SK-N-SH (cell line): ENCODE measurements at regions not wholly inside any gene's neighbourhood (a gene's known extent, or its start where the extent isn't known, plus 50 kb on each side); places are given as distances from the start of the nearest gene placed in this dataset.

Experiments used
- CTCF ChIA-PET: fragments of 300-600, 350-600 bp; formaldehyde crosslinking; extraction: SDS; loops from one replicate; lab custom pipeline; 2021; lab: Yijun Ruan, JAX
- POLR2A ChIA-PET: fragments of 350-600 bp; sonication (Branson Sonifier 250); formaldehyde crosslinking; extraction: SDS; loops from one replicate; lab custom pipeline; 2020; ENCODE audit warnings: antibody characterized with exemption, inconsistent platforms; lab: Yijun Ruan, JAX
- DNase-seq: peaks from one replicate; pipeline ENCODE4 v3.0.0; 2012
- H2AFZ ChIP-seq: fragments of 200-600 bp; sonication (generic); 2 replicates; pipeline ENCODE4 v1.8.1; 2016; ENCODE audit warnings: antibody characterized with exemption, mild to moderate bottlenecking, low read depth
- H3F3A ChIP-seq: fragments of 200-600 bp; sonication (generic); replicated peaks from 2 replicates; pipeline ENCODE3; 2016; ENCODE audit warnings: antibody characterized with exemption, mild to moderate bottlenecking; ENCODE audit not compliant: insufficient read depth
- H3K27ac ChIP-seq, 2 experiments: fragments of 200-500 bp in 1 of 2; fragments of 200-600 bp in 1 of 2; sonication (Bioruptor generic) in 1 of 2; sonication (generic), shearing (Covaris generic) in 1 of 2; 2 replicates each; pipeline versions ENCODE4 v1.5.1 to v1.6.1; 2014 to 2016; ENCODE audit warnings: low read depth in 2 of 2, inconsistent platforms in 1 of 2, low read length in 1 of 2, mild to moderate bottlenecking in 1 of 2, mixed read lengths in 1 of 2
- H3K27me3 ChIP-seq: fragments of 200-600 bp; sonication (generic), shearing (Covaris generic); 2 replicates; pipeline ENCODE4 v1.6.1; 2016; ENCODE audit warnings: mixed run types; ENCODE audit not compliant: insufficient read depth
- H3K36me3 ChIP-seq, 2 experiments: fragments of 200-500 bp in 1 of 2; fragments of 200-600 bp in 1 of 2; sonication (Bioruptor generic) in 1 of 2; sonication (generic) in 1 of 2; replicated peaks in 1 of 2; 2 replicates each; pipeline versions ENCODE3 to v1.5.1; 2014 to 2016; ENCODE audit warnings: low read length in 1 of 2, mild to moderate bottlenecking in 1 of 2; ENCODE audit not compliant: insufficient read depth in 2 of 2, control insufficient read depth in 1 of 2
- H3K4me1 ChIP-seq, 2 experiments: fragments of 200-500 bp in 1 of 2; fragments of 200-600 bp in 1 of 2; sonication (Bioruptor generic) in 1 of 2; sonication (generic), shearing (Covaris generic) in 1 of 2; 2 replicates each; pipeline versions ENCODE4 v1.5.1 to v1.6.1; 2014 to 2016; ENCODE audit warnings: low read depth in 1 of 2, low read length in 1 of 2, mixed run types in 1 of 2; ENCODE audit not compliant: insufficient read depth in 2 of 2, control insufficient read depth in 1 of 2
- H3K4me2 ChIP-seq: fragments of 200-600 bp; sonication (generic), shearing (Covaris generic); 2 replicates; pipeline ENCODE4 v1.6.1; 2017; ENCODE audit warnings: mixed run types
- H3K4me3 ChIP-seq, 2 experiments: fragments of 200-500 bp in 1 of 2; fragments of 200-600 bp in 1 of 2; sonication (Bioruptor generic) in 1 of 2; sonication (generic), shearing (Covaris generic) in 1 of 2; 2 replicates each; pipeline versions ENCODE4 v1.5.1 to v1.8.1; 2014 to 2016; ENCODE audit warnings: low read depth in 2 of 2, inconsistent platforms in 1 of 2, low read length in 1 of 2, mild to moderate bottlenecking in 1 of 2, mixed read lengths in 1 of 2, moderate library complexity in 1 of 2
- H3K79me2 ChIP-seq: fragments of 200-600 bp; sonication (generic); 2 replicates; pipeline ENCODE4 v1.8.1; 2017; ENCODE audit warnings: mild to moderate bottlenecking; ENCODE audit not compliant: insufficient read depth
- H3K9ac ChIP-seq: fragments of 200-600 bp; sonication (generic); 2 replicates; pipeline ENCODE4 v1.6.1; 2017; ENCODE audit warnings: mixed run types
- H3K9me2 ChIP-seq: fragments of 200-600 bp; sonication (generic); 2 replicates; pipeline ENCODE4 v1.6.1; 2017; ENCODE audit warnings: mixed run types
- H3K9me3 ChIP-seq: fragments of 200-600 bp; sonication (generic); 2 replicates; pipeline ENCODE4 v1.6.1; 2017; ENCODE audit warnings: mixed run types, mild to moderate bottlenecking, moderate library complexity
- H4K20me1 ChIP-seq: fragments of 200-600 bp; sonication (generic); 2 replicates; pipeline ENCODE4 v1.6.1; 2017; ENCODE audit warnings: mild to moderate bottlenecking, mixed run types; ENCODE audit not compliant: insufficient read depth
- CHD2 ChIP-seq: fragments of 150-350 bp; IDR thresholded peaks from 2 replicates; pipeline ENCODE4 v1.6.1; 2018; ENCODE audit warnings: low read length; ENCODE audit not compliant: partially characterized antibody
- EZH2phosphoT487 ChIP-seq: fragments of 200-600 bp; sonication (generic); IDR thresholded peaks from 2 replicates; pipeline ENCODE4 v1.6.1; 2017; ENCODE audit warnings: low read depth, mixed run types, mild to moderate bottlenecking, antibody characterized with exemption, moderate library complexity, borderline replicate concordance
- FOSL2 ChIP-seq: IDR thresholded peaks from 2 replicates; pipeline ENCODE4 v1.4.0; 2012; ENCODE audit warnings: low read depth, mild to moderate bottlenecking, moderate library complexity, borderline replicate concordance
- FOXJ3 ChIP-seq: sonication (generic); formaldehyde crosslinking; IDR thresholded peaks from 2 replicates; pipeline ENCODE4 v1.5.1; 2020; ENCODE audit warnings: mild to moderate bottlenecking, missing genetic modification reagents
- FOXM1 ChIP-seq: IDR thresholded peaks from 2 replicates; pipeline ENCODE4 v1.4.0; 2012; ENCODE audit warnings: low read depth, mild to moderate bottlenecking
- JUND ChIP-seq: IDR thresholded peaks from 2 replicates; pipeline ENCODE4 v1.4.0; 2012
- MEF2A ChIP-seq: IDR thresholded peaks from 2 replicates; pipeline ENCODE4 v1.4.0; 2012; ENCODE audit warnings: low read depth, borderline replicate concordance
- MXI1 ChIP-seq: IDR thresholded peaks from 2 replicates; pipeline ENCODE4 v1.6.1; 2012; ENCODE audit warnings: mild to moderate bottlenecking, low read depth, low read length, improper control_type of control experiment
- NRF1 ChIP-seq: IDR thresholded peaks from 2 replicates; pipeline ENCODE4 v1.6.1; 2012; ENCODE audit warnings: low read depth, mild to moderate bottlenecking, low read length
- POLR2AphosphoS5 ChIP-seq: IDR thresholded peaks from 2 replicates; pipeline ENCODE4 v1.6.1; 2012; ENCODE audit warnings: low read depth, low read length
- RCOR1 ChIP-seq: fragments of 150-350 bp; IDR thresholded peaks from 2 replicates; pipeline ENCODE4 v1.6.1; 2017; ENCODE audit warnings: antibody characterized with exemption, low read length
- RFX5 ChIP-seq: IDR thresholded peaks from 2 replicates; pipeline ENCODE4 v1.6.1; 2012; ENCODE audit warnings: mild to moderate bottlenecking, improper control_type of control experiment, low read length
- TAF1 ChIP-seq: IDR thresholded peaks from 2 replicates; pipeline ENCODE4 v1.6.1; 2012; ENCODE audit warnings: low read depth, mild to moderate bottlenecking, low read length, moderate library complexity, borderline replicate concordance
- TCF12 ChIP-seq: IDR thresholded peaks from 2 replicates; pipeline ENCODE4 v1.4.0; 2012
- WGBS: methylation state at CpG from one replicate; pipeline ENCODE4 v1.1.6; 2017; ENCODE audit warnings: low lambda C conversion rate; 5-methylcytosine and 5-hydroxymethylcytosine counted together
- TF ChIP-seq, protein P1 (sequence below): fragments of 200-600 bp; sonication (generic); IDR thresholded peaks from 2 replicates; pipeline ENCODE4 v1.6.1; 2017; ENCODE audit warnings: antibody characterized with exemption, mild to moderate bottlenecking, moderate library complexity
- TF ChIP-seq, protein P2 (sequence below): IDR thresholded peaks from 2 replicates; pipeline ENCODE4 v1.4.0; 2012; ENCODE audit warnings: low read depth, borderline replicate concordance
- TF ChIP-seq, protein P3 (sequence below): IDR thresholded peaks from 2 replicates; pipeline ENCODE4; 2012
- TF ChIP-seq, protein P4 (sequence below): fragments of 150-350 bp; IDR thresholded peaks from 2 replicates; pipeline ENCODE4 v1.6.1; 2016; ENCODE audit warnings: mild to moderate bottlenecking, low read depth, low read length

DNA sequence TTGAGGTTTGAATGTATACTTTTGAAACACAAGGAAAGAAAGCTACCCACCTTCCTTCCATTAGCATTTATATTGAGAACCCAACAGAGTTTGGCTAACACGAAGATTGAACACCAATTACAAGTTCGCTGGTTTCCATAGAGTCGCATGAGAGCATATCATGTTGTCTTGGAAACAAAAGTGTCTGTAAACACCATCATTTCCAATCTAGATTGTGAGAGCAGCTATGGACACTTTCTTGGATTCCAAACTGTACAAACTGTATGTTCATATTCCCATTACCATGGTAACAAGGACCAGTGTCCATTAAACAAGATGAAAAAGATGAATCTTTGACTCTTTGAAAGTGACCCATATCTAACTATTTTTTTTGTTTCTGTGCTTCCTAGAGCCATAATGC, 529.9 kb upstream of the ROBO1 start:
- TF ChIP-seq CHD2 = no peak
- no peak for TF ChIP-seq JUND
- TF ChIP-seq FOSL2 = no peak
- TF ChIP-seq, protein P1, sequence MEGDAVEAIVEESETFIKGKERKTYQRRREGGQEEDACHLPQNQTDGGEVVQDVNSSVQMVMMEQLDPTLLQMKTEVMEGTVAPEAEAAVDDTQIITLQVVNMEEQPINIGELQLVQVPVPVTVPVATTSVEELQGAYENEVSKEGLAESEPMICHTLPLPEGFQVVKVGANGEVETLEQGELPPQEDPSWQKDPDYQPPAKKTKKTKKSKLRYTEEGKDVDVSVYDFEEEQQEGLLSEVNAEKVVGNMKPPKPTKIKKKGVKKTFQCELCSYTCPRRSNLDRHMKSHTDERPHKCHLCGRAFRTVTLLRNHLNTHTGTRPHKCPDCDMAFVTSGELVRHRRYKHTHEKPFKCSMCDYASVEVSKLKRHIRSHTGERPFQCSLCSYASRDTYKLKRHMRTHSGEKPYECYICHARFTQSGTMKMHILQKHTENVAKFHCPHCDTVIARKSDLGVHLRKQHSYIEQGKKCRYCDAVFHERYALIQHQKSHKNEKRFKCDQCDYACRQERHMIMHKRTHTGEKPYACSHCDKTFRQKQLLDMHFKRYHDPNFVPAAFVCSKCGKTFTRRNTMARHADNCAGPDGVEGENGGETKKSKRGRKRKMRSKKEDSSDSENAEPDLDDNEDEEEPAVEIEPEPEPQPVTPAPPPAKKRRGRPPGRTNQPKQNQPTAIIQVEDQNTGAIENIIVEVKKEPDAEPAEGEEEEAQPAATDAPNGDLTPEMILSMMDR = no peak
- no peak for TF ChIP-seq FOXM1
- TF ChIP-seq MXI1 = no peak
- no peak for TF ChIP-seq EZH2phosphoT487
- no peak for TF ChIP-seq NRF1
- TF ChIP-seq, protein P2, sequence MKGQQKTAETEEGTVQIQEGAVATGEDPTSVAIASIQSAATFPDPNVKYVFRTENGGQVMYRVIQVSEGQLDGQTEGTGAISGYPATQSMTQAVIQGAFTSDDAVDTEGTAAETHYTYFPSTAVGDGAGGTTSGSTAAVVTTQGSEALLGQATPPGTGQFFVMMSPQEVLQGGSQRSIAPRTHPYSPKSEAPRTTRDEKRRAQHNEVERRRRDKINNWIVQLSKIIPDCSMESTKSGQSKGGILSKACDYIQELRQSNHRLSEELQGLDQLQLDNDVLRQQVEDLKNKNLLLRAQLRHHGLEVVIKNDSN = no peak
- TF ChIP-seq TAF1 = no peak
- Histone ChIP-seq H3K9ac (no peak overlapping the region), H4K20me1 (no peaks in the 10 kb centered on the region), H3K4me3 (no peak overlapping the region), H3F3A (no peaks in the 10 kb centered on the region), H3K9me3 (no peaks in the 10 kb centered on the region), H3K27me3 (no peaks in the 10 kb centered on the region), H3K4me1 (no peaks in the 10 kb centered on the region), H3K27ac (no peak overlapping the region), H3K36me3 (no peaks in the 10 kb centered on the region), H2AFZ (no peak overlapping the region), H3K9me2 (no peaks in the 10 kb centered on the region), H3K4me2 (no peak overlapping the region), H3K79me2 (no peaks in the 10 kb centered on the region)
- DNase-seq = no peak
- ChIA-PET CTCF (no interaction called here), POLR2A (no interaction called here)
- 66% methylated on average over 3 of the region's 3 CpGs for WGBS

DNA sequence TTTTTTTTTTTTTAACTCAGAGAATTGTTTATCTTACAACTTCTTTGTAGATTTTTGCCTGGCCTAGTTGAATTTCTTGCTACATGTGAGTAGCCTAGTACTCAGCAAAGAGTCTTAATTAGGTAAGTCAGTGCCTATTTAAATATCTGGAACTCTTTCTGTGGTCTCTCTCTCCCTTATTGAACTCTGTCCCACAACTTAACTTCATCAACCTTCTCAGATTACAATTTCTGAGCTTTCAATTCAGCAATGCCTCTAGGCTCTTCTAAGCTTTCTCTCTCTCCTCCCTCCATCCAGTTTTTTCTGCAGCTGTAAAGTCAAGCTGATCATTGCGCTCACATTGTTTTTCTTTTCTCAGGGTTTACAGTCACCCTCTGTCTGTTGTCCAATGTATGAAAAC, 517.6 kb upstream of the ROBO1 start:
- no peak overlapping the region for H2AFZ ChIP-seq
- no peaks in the 10 kb centered on the region for H3K9me2 ChIP-seq
- no peak overlapping the region for H3K9ac ChIP-seq
- no peaks in the 10 kb centered on the region for H3F3A ChIP-seq
- no peaks in the 10 kb centered on the region for H3K4me1 ChIP-seq
- ChIA-PET POLR2A (no interaction called here), CTCF (interaction anchor here (1.4 kb wide), 1 partner anchor 17 kb away, joined by 3 read pairs; no protein-coding TSS in a partner anchor)
- H3K79me2 ChIP-seq = no peaks in the 10 kb centered on the region
- no peaks in the 10 kb centered on the region for H4K20me1 ChIP-seq
- no peak for DNase-seq
- WGBS = 93% methylated on average over 1 of the region's 1 CpG
- no peak overlapping the region for H3K4me3 ChIP-seq
- no peak overlapping the region for H3K27ac ChIP-seq
- H3K9me3 ChIP-seq = no peaks in the 10 kb centered on the region
- H3K36me3 ChIP-seq = no peaks in the 10 kb centered on the region
- no peak overlapping the region for H3K4me2 ChIP-seq
- TF ChIP-seq RCOR1 (no peak), MEF2A (no peak), FOXJ3 (CRISPR knock-in tag) (no peak), TAF1 (no peak), TCF12 (no peak), POLR2AphosphoS5 (no peak), RFX5 (no peak), NRF1 (no peak)
- TF ChIP-seq, protein P3, sequence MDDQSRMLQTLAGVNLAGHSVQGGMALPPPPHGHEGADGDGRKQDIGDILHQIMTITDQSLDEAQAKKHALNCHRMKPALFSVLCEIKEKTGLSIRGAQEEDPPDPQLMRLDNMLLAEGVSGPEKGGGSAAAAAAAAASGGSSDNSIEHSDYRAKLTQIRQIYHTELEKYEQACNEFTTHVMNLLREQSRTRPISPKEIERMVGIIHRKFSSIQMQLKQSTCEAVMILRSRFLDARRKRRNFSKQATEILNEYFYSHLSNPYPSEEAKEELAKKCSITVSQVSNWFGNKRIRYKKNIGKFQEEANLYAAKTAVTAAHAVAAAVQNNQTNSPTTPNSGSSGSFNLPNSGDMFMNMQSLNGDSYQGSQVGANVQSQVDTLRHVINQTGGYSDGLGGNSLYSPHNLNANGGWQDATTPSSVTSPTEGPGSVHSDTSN = no peak
- TF ChIP-seq, protein P4, sequence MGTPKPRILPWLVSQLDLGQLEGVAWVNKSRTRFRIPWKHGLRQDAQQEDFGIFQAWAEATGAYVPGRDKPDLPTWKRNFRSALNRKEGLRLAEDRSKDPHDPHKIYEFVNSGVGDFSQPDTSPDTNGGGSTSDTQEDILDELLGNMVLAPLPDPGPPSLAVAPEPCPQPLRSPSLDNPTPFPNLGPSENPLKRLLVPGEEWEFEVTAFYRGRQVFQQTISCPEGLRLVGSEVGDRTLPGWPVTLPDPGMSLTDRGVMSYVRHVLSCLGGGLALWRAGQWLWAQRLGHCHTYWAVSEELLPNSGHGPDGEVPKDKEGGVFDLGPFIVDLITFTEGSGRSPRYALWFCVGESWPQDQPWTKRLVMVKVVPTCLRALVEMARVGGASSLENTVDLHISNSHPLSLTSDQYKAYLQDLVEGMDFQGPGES = no peak
- TF ChIP-seq, protein P1 = no peak
- no peaks in the 10 kb centered on the region for H3K27me3 ChIP-seq
